Karpas-422 (cell line): ENCODE measurements at regions not wholly inside any gene's neighbourhood (a gene's known extent, or its start where the extent isn't known, plus 50 kb on each side); places are given as distances from the start of the nearest gene placed in this dataset.

ENCODE experiments used
- DNase-seq: peaks from one replicate; pipeline ENCODE4 v3.0.0-alpha.2; 2015
- H2AFZ ChIP-seq: fragments of 200-600 bp; sonication (generic); 2 replicates; pipeline ENCODE4 v1.6.1; 2014; ENCODE audit warnings: antibody characterized with exemption, low read length, mixed read lengths
- H3K27ac ChIP-seq: fragments of 200-600 bp; sonication (generic); 2 replicates; pipeline ENCODE4 v1.5.1; 2014; ENCODE audit warnings: mild to moderate bottlenecking, low read length, moderate library complexity
- H3K27me3 ChIP-seq: fragments of 200-600 bp; sonication (generic); 2 replicates; pipeline ENCODE4 v1.6.1; 2014; ENCODE audit warnings: low read length, mixed read lengths
- H3K36me3 ChIP-seq: fragments of 200-600 bp; sonication (generic); 2 replicates; pipeline ENCODE4 v1.6.1; 2014; ENCODE audit warnings: low read length, mixed read lengths; ENCODE audit not compliant: insufficient read depth
- H3K4me1 ChIP-seq: fragments of 200-600 bp; sonication (generic); 2 replicates; pipeline ENCODE4 v1.6.1; 2014; ENCODE audit warnings: mild to moderate bottlenecking, low read length, mixed read lengths
- H3K4me2 ChIP-seq: fragments of 200-600 bp; sonication (generic); 2 replicates; pipeline ENCODE4 v1.6.1; 2014; ENCODE audit warnings: low read length, low read depth, mild to moderate bottlenecking; ENCODE audit not compliant: poor library complexity, severe bottlenecking
- H3K4me3 ChIP-seq: fragments of 200-600 bp; sonication (generic); 2 replicates; pipeline ENCODE4 v1.5.1; 2014; ENCODE audit warnings: mild to moderate bottlenecking, antibody characterized with exemption, low read length, mixed read lengths
- H3K79me2 ChIP-seq: fragments of 200-600 bp; sonication (generic); 2 replicates; pipeline ENCODE4 v1.6.1; 2014; ENCODE audit warnings: mild to moderate bottlenecking, low read length, mixed read lengths
- H3K9ac ChIP-seq: fragments of 200-600 bp; sonication (generic); 2 replicates; pipeline ENCODE4 v1.6.0; 2014; ENCODE audit warnings: low read length
- H3K9me2 ChIP-seq: fragments of 200-600 bp; sonication (generic), shearing (Covaris generic); replicated peaks from 2 replicates; pipeline ENCODE4 v1.6.0; 2014; ENCODE audit warnings: mild to moderate bottlenecking, low read length, moderate library complexity; ENCODE audit not compliant: insufficient read depth
- H3K9me3 ChIP-seq: fragments of 300-700, 200-600 bp; sonication (generic); 2 replicates; pipeline ENCODE4 v1.6.1; 2014; ENCODE audit warnings: low read length, mixed read lengths
- H4K20me1 ChIP-seq: fragments of 200-600 bp; sonication (generic); 2 replicates; pipeline ENCODE4 v1.6.1; 2014; ENCODE audit warnings: mild to moderate bottlenecking, antibody characterized with exemption, low read length, low read depth; ENCODE audit not compliant: insufficient read depth

- H3K9me2 ChIP-seq: no peaks in the 10 kb centered on the region
- H3K27me3 ChIP-seq: no peaks in the 10 kb centered on the region
- no peaks in the 10 kb centered on the region for H3K36me3 ChIP-seq
- no peaks in the 10 kb centered on the region for H3K4me1 ChIP-seq
- H3K79me2 ChIP-seq: no peaks in the 10 kb centered on the region
- H3K27ac ChIP-seq: no peak overlapping the region
- H4K20me1 ChIP-seq: no peaks in the 10 kb centered on the region
- no peak overlapping the region for H3K9ac ChIP-seq
- no peak overlapping the region for H2AFZ ChIP-seq
- H3K4me3 ChIP-seq: no peak overlapping the region
- DNase-seq: no peak
- H3K9me3 ChIP-seq: no peaks in the 10 kb centered on the region
- H3K4me2 ChIP-seq: no peak overlapping the region
Observed at GRCh38 chr12:59963546-59963945, 367.7 kb downstream of the SLC16A7 start.

GRCh38 chr12:59972905-59973304, 377.1 kb downstream of the SLC16A7 start:
- Histone ChIP-seq H4K20me1 (no peaks in the 10 kb centered on the region), H3K27ac (no peak overlapping the region), H3K36me3 (no peaks in the 10 kb centered on the region), H2AFZ (no peak overlapping the region), H3K4me3 (no peak overlapping the region), H3K4me1 (no peaks in the 10 kb centered on the region), H3K4me2 (no peak overlapping the region), H3K9me2 (0 out of 2 replicates have a peak, but pooled peaks cover 3% of the 10 kb centered on the region), H3K9me3 (no peaks in the 10 kb centered on the region), H3K9ac (no peak overlapping the region), H3K27me3 (no peaks in the 10 kb centered on the region), H3K79me2 (no peaks in the 10 kb centered on the region)
- no peak for DNase-seq

- no peak overlapping the region for H2AFZ ChIP-seq
- no peak overlapping the region for H3K4me2 ChIP-seq
- no peak overlapping the region for H3K9ac ChIP-seq
Observed at GRCh38 chr12:59973515-59973914, 377.7 kb downstream of the SLC16A7 start.

GRCh38 chr12:59977779-59978178, 381.9 kb downstream of the SLC16A7 start:
- no peak for DNase-seq
- Histone ChIP-seq H3K4me3 (no peak overlapping the region), H3K9ac (no peak overlapping the region), H3K9me2 (0 out of 2 replicates have a peak, but pooled peaks cover 3% of the 10 kb centered on the region), H3K4me2 (no peak overlapping the region), H2AFZ (no peak overlapping the region), H3K4me1 (no peaks in the 10 kb centered on the region), H3K79me2 (no peaks in the 10 kb centered on the region), H3K27ac (no peak overlapping the region), H3K9me3 (no peaks in the 10 kb centered on the region), H4K20me1 (no peaks in the 10 kb centered on the region), H3K27me3 (no peaks in the 10 kb centered on the region), H3K36me3 (no peaks in the 10 kb centered on the region)

More at GRCh38 chr12:59973515-59973914, 377.7 kb downstream of the SLC16A7 start:
- no peaks in the 10 kb centered on the region for H3K9me3 ChIP-seq
- H3K4me3 ChIP-seq: no peak overlapping the region
- 0 out of 2 replicates have a peak, but pooled peaks cover 3% of the 10 kb centered on the region for H3K9me2 ChIP-seq
- no peaks in the 10 kb centered on the region for H3K79me2 ChIP-seq
- no peaks in the 10 kb centered on the region for H3K36me3 ChIP-seq
- no peak for DNase-seq
- no peak overlapping the region for H3K27ac ChIP-seq
- no peaks in the 10 kb centered on the region for H3K4me1 ChIP-seq
- H4K20me1 ChIP-seq: no peaks in the 10 kb centered on the region
- no peaks in the 10 kb centered on the region for H3K27me3 ChIP-seq

GRCh38 chr12:59980476-59980875, 384.6 kb downstream of the SLC16A7 start:
- H3K36me3 ChIP-seq: no peaks in the 10 kb centered on the region
- H3K4me1 ChIP-seq: no peaks in the 10 kb centered on the region
- no peak for DNase-seq
- H2AFZ ChIP-seq: no peak overlapping the region
- H4K20me1 ChIP-seq: no peaks in the 10 kb centered on the region
- no peaks in the 10 kb centered on the region for H3K27me3 ChIP-seq
- no peak overlapping the region for H3K27ac ChIP-seq
- no peak overlapping the region for H3K4me2 ChIP-seq
- no peaks in the 10 kb centered on the region for H3K9me3 ChIP-seq
- no peak overlapping the region for H3K4me3 ChIP-seq
- H3K79me2 ChIP-seq: no peaks in the 10 kb centered on the region
- H3K9ac ChIP-seq: no peak overlapping the region
- 0 out of 2 replicates have a peak, but pooled peaks cover 3% of the 10 kb centered on the region for H3K9me2 ChIP-seq

GRCh38 chr12:59999291-59999690, 403.5 kb downstream of the SLC16A7 start:
- H3K4me3 ChIP-seq: no peak overlapping the region
- H3K4me2 ChIP-seq: no peak overlapping the region
- H3K79me2 ChIP-seq: no peaks in the 10 kb centered on the region
- no peak overlapping the region for H3K27ac ChIP-seq
- no peaks in the 10 kb centered on the region for H3K36me3 ChIP-seq
- no peaks in the 10 kb centered on the region for H4K20me1 ChIP-seq
- no peaks in the 10 kb centered on the region for H3K27me3 ChIP-seq
- no peaks in the 10 kb centered on the region for H3K9me2 ChIP-seq
- no peaks in the 10 kb centered on the region; the same call in 1 of the 2 replicates for H3K9me3 ChIP-seq
- no peak overlapping the region for H2AFZ ChIP-seq
- H3K9ac ChIP-seq: no peak overlapping the region
- DNase-seq: no peak
- H3K4me1 ChIP-seq: no peaks in the 10 kb centered on the region

- Histone ChIP-seq H2AFZ (no peak overlapping the region), H3K4me2 (no peak overlapping the region), H3K36me3 (no peaks in the 10 kb centered on the region), H3K4me1 (no peaks in the 10 kb centered on the region), H3K9me3 (peaks cover 4% of the 10 kb centered on the region; the same call in 1 of the 2 replicates), H3K9me2 (no peaks in the 10 kb centered on the region), H3K27me3 (no peaks in the 10 kb centered on the region), H4K20me1 (no peaks in the 10 kb centered on the region), H3K9ac (no peak overlapping the region), H3K79me2 (no peaks in the 10 kb centered on the region), H3K27ac (no peak overlapping the region), H3K4me3 (no peak overlapping the region)
- DNase-seq: no peak
Observed at GRCh38 chr12:60010486-60010885, 414.7 kb downstream of the SLC16A7 start.

- DNase-seq: no peak
Observed at GRCh38 chr12:60012659-60013058, 416.8 kb downstream of the SLC16A7 start.

GRCh38 chr12:60014436-60014835, 418.6 kb downstream of the SLC16A7 start:
- DNase-seq: no peak

More at GRCh38 chr12:60012659-60013058, 416.8 kb downstream of the SLC16A7 start:
- no peaks in the 10 kb centered on the region for H3K36me3 ChIP-seq
- no peaks in the 10 kb centered on the region for H3K4me1 ChIP-seq
- no peaks in the 10 kb centered on the region for H3K9me2 ChIP-seq
- peaks cover 4% of the 10 kb centered on the region; the same call in 1 of the 2 replicates for H3K9me3 ChIP-seq
- H3K27me3 ChIP-seq: no peaks in the 10 kb centered on the region
- H3K27ac ChIP-seq: no peak overlapping the region
- no peaks in the 10 kb centered on the region for H3K79me2 ChIP-seq
- no peak overlapping the region for H2AFZ ChIP-seq
- H3K9ac ChIP-seq: no peak overlapping the region
- no peak overlapping the region for H3K4me3 ChIP-seq
- H4K20me1 ChIP-seq: no peaks in the 10 kb centered on the region
- H3K4me2 ChIP-seq: no peak overlapping the region

More at GRCh38 chr12:60014436-60014835, 418.6 kb downstream of the SLC16A7 start:
- Histone ChIP-seq H3K4me2 (no peak overlapping the region), H3K79me2 (no peaks in the 10 kb centered on the region), H4K20me1 (no peaks in the 10 kb centered on the region), H3K9me2 (no peaks in the 10 kb centered on the region), H2AFZ (no peak overlapping the region), H3K4me1 (no peaks in the 10 kb centered on the region), H3K36me3 (no peaks in the 10 kb centered on the region), H3K9me3 (peaks cover 4% of the 10 kb centered on the region; the same call in 1 of the 2 replicates), H3K9ac (no peak overlapping the region), H3K27me3 (no peaks in the 10 kb centered on the region), H3K27ac (no peak overlapping the region), H3K4me3 (no peak overlapping the region)
